ENCODE measurements at regions not wholly inside any gene's neighbourhood (a gene's known extent, or its start where the extent isn't known, plus 50 kb on each side); places are given as distances from the start of the nearest gene placed in this dataset.

DNA sequence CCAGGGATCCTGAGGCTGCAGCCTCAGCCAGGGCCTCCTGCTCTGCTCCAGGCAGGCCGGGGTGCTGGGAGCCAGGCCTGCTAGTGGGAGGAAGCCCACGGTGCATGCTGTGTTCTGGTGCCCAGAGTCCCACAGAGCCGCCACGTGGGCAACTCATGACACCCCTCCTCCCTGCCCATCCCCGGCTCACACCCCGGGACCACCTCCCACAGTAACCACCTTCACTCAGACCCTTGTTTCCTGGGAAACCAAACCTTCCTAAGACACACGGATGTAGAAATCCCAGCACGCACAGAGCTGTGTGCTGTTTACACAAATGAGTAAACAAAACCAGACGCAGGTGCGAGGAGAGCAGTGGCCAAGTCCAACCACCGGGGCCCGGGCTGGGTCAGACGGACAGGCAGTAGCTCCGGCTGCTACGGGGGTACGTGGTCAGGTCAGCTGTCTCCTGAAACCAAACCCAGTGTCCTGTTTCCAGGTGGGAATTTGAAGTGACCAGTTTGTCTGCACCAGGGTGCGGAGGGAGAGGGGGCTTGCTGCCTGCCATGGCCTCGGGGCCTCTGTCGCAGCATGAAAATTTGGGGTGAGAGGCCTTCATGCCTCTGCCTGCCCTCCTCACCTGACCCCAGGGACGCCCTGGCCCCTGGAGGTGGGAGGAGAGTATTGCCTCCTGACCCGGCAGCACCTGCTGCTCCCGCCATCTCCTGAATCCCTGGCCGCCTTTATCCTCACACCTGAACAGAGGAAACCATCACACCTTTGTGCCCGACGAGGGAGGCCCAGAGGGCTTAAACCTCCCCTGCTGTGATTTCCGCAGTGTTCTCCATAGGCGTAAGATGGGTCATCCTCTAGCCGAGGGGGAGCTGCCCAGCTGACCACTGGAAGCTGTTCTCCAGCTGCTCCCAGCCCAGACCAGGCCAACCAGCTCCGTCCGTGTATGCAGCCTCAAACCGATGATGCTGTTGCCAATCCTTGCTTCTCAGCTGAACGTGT lies 52.0 kb upstream of the SMOC2 start (continued):
- TF ChIP-seq SMAD9 (CRISPR knock-in tag; IDR thresholded peaks at IDR 0.05) (no peak), NCOA2 (CRISPR knock-in tag; IDR thresholded peaks at IDR 0.05) (no peak), TBL1XR1 (IDR thresholded peaks at IDR 0.05; ENCODE audit: borderline replicate concordance, low read length, partially characterized antibody) (no peak), CHD2 (IDR thresholded peaks at IDR 0.05; ENCODE audit: low read depth, low read length) (no peak), NFYC (CRISPR knock-in tag; IDR thresholded peaks at IDR 0.05) (no peak), ZNF17 (CRISPR knock-in tag; IDR thresholded peaks at IDR 0.05) (no peak), ZNF75D (CRISPR knock-in tag; IDR thresholded peaks at IDR 0.05; ENCODE audit: borderline replicate concordance) (no peak), PCBP1 (IDR thresholded peaks at IDR 0.05; ENCODE audit: borderline replicate concordance, low read depth, low read length) (no peak), ZNF564 (CRISPR knock-in tag; IDR thresholded peaks at IDR 0.05) (no peak), ZBTB8A (CRISPR knock-in tag; IDR thresholded peaks at IDR 0.05; ENCODE audit: borderline replicate concordance, low read depth) (no peak), NFYB (CRISPR knock-in tag; IDR thresholded peaks at IDR 0.05) (no peak), SIX4 (CRISPR knock-in tag; IDR thresholded peaks at IDR 0.05) (no peak), ZNF343 (CRISPR knock-in tag; IDR thresholded peaks at IDR 0.05) (no peak), HOXA5 (CRISPR knock-in tag; IDR thresholded peaks at IDR 0.05) (no peak)
- TF ChIP-seq, protein P1, sequence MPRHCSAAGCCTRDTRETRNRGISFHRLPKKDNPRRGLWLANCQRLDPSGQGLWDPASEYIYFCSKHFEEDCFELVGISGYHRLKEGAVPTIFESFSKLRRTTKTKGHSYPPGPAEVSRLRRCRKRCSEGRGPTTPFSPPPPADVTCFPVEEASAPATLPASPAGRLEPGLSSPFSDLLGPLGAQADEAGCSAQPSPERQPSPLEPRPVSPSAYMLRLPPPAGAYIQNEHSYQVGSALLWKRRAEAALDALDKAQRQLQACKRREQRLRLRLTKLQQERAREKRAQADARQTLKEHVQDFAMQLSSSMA (CRISPR knock-in tag; IDR thresholded peaks at IDR 0.05), result no peak
- TF ChIP-seq, protein P2, sequence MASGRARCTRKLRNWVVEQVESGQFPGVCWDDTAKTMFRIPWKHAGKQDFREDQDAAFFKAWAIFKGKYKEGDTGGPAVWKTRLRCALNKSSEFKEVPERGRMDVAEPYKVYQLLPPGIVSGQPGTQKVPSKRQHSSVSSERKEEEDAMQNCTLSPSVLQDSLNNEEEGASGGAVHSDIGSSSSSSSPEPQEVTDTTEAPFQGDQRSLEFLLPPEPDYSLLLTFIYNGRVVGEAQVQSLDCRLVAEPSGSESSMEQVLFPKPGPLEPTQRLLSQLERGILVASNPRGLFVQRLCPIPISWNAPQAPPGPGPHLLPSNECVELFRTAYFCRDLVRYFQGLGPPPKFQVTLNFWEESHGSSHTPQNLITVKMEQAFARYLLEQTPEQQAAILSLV (CRISPR knock-in tag; IDR thresholded peaks at IDR 0.05; ENCODE audit: borderline replicate concordance), result no peak
- TF ChIP-seq, protein P3, sequence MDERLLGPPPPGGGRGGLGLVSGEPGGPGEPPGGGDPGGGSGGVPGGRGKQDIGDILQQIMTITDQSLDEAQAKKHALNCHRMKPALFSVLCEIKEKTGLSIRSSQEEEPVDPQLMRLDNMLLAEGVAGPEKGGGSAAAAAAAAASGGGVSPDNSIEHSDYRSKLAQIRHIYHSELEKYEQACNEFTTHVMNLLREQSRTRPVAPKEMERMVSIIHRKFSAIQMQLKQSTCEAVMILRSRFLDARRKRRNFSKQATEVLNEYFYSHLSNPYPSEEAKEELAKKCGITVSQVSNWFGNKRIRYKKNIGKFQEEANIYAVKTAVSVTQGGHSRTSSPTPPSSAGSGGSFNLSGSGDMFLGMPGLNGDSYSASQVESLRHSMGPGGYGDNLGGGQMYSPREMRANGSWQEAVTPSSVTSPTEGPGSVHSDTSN (CRISPR knock-in tag; IDR thresholded peaks at IDR 0.05), result no peak
- TF ChIP-seq, protein P4, sequence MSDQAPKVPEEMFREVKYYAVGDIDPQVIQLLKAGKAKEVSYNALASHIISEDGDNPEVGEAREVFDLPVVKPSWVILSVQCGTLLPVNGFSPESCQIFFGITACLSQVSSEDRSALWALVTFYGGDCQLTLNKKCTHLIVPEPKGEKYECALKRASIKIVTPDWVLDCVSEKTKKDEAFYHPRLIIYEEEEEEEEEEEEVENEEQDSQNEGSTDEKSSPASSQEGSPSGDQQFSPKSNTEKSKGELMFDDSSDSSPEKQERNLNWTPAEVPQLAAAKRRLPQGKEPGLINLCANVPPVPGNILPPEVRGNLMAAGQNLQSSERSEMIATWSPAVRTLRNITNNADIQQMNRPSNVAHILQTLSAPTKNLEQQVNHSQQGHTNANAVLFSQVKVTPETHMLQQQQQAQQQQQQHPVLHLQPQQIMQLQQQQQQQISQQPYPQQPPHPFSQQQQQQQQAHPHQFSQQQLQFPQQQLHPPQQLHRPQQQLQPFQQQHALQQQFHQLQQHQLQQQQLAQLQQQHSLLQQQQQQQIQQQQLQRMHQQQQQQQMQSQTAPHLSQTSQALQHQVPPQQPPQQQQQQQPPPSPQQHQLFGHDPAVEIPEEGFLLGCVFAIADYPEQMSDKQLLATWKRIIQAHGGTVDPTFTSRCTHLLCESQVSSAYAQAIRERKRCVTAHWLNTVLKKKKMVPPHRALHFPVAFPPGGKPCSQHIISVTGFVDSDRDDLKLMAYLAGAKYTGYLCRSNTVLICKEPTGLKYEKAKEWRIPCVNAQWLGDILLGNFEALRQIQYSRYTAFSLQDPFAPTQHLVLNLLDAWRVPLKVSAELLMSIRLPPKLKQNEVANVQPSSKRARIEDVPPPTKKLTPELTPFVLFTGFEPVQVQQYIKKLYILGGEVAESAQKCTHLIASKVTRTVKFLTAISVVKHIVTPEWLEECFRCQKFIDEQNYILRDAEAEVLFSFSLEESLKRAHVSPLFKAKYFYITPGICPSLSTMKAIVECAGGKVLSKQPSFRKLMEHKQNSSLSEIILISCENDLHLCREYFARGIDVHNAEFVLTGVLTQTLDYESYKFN (CRISPR knock-in tag; conservative IDR thresholded peaks at IDR 0.05), result no peak
- TF ChIP-seq, protein P5, sequence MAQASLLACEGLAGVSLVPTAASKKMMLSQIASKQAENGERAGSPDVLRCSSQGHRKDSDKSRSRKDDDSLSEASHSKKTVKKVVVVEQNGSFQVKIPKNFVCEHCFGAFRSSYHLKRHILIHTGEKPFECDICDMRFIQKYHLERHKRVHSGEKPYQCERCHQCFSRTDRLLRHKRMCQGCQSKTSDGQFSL (CRISPR knock-in tag; IDR thresholded peaks at IDR 0.05), result no peak
- TF ChIP-seq, protein P6, sequence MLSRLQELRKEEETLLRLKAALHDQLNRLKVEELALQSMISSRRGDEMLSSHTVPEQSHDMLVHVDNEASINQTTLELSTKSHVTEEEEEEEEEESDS (CRISPR knock-in tag; IDR thresholded peaks at IDR 0.05; ENCODE audit: borderline replicate concordance), result no peak
- TF ChIP-seq, protein P7, sequence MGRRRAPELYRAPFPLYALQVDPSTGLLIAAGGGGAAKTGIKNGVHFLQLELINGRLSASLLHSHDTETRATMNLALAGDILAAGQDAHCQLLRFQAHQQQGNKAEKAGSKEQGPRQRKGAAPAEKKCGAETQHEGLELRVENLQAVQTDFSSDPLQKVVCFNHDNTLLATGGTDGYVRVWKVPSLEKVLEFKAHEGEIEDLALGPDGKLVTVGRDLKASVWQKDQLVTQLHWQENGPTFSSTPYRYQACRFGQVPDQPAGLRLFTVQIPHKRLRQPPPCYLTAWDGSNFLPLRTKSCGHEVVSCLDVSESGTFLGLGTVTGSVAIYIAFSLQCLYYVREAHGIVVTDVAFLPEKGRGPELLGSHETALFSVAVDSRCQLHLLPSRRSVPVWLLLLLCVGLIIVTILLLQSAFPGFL (CRISPR knock-in tag; IDR thresholded peaks at IDR 0.05), result no peak

Measured in HepG2 (cell line).